Ovary (tissue), 3 donors: ENCODE measurements at regions not wholly inside any gene's neighbourhood (a gene's known extent, or its start where the extent isn't known, plus 50 kb on each side); places are given as distances from the start of the nearest gene placed in this dataset.

Experiments used
- CTCF ChIP-seq, 3 donors: fragments of 450-650 bp in 2 of 3; fragments of 200-600 bp in 1 of 3; IDR thresholded peaks; one replicate each; pipeline versions ENCODE4 v1.5.1 to v1.8.0; 2016 to 2022; ENCODE audit warnings: antibody characterized with exemption in 3 of 3, mild to moderate bottlenecking in 1 of 3
- EP300 ChIP-seq: sonication (generic); formaldehyde crosslinking; IDR thresholded peaks from one replicate; pipeline ENCODE4 v1.6.1; 2017; ENCODE audit warnings: antibody characterized with exemption
- POLR2A ChIP-seq: fragments of 450-650 bp; IDR thresholded peaks from one replicate; pipeline ENCODE4 v1.6.1; 2017; ENCODE audit warnings: antibody characterized with exemption, mild to moderate bottlenecking, moderate library complexity
- donor health status: DM: no; HTN: no; CAD: no.

GRCh38 chr21:16584756-16585155 lies 855.0 kb downstream of the USP25 start:
- no peak for TF ChIP-seq CTCF (IDR thresholded peaks at IDR 0.05)
- TF ChIP-seq POLR2A, result no peak
- no peak for TF ChIP-seq EP300
